GM12878 (cell line): ENCODE measurements at regions not wholly inside any gene's neighbourhood (a gene's known extent, or its start where the extent isn't known, plus 50 kb on each side); places are given as distances from the start of the nearest gene placed in this dataset.

Source experiments
- ATAC-seq: fragments of 200-7000 bp; cut with Tn5 transposase; 3 replicates; pipeline ENCODE4 v1.9.1; 2020; ENCODE audit warnings: mild to moderate bottlenecking, moderate library complexity
- BruUV-seq: library from RNA; stranded (reverse); fragments of 400-500 nt; replicated peaks from 2 replicates; lab custom pipeline; 2021; lab: Mats Ljungman, UMichigan
- CTCF ChIA-PET: fragments of 300-600 bp; sonication (Branson Sonifier 250); formaldehyde crosslinking; extraction: SDS; loops from one replicate; lab custom pipeline; 2021; ENCODE audit warnings: inconsistent platforms; lab: Yijun Ruan, JAX
- POLR2A ChIA-PET: fragments of 350-600 bp; formaldehyde crosslinking; extraction: SDS; loops from one replicate; lab custom pipeline; 2021; ENCODE audit warnings: inconsistent platforms; lab: Charles Lee
- RAD21 ChIA-PET: fragments of 300-600 bp; sonication (Branson Sonifier 250); formaldehyde crosslinking; loops from one replicate; lab custom pipeline; 2023; ENCODE audit warnings: antibody characterized with exemption; ENCODE audit not compliant: unreplicated experiment; lab: Charles Lee
- SMC1A ChIA-PET: fragments of 300-600 bp; sonication (Branson Sonifier 250); formaldehyde crosslinking; loops from one replicate; lab custom pipeline; 2023; ENCODE audit not compliant: unreplicated experiment, uncharacterized antibody; lab: Charles Lee
- DNase-seq: peaks from one replicate; pipeline ENCODE4 v3.0.0-alpha.2; 2011; ENCODE audit warnings: low read depth, low spot score
- FAIRE-seq: peaks from 3 replicates; lab custom pipeline; 2011; peaks lifted over from hg19 to GRCh38; lab: Jason Lieb, UNC
- H2AFZ ChIP-seq: 2 replicates; pipeline ENCODE4 v1.6.0; 2011; ENCODE audit warnings: low read depth, low read length, control low read depth; ENCODE audit not compliant: control insufficient read depth
- H3K27ac ChIP-seq: 2 replicates; pipeline ENCODE4 v1.5.1; 2011; ENCODE audit warnings: control low read depth; ENCODE audit not compliant: control insufficient read depth, insufficient read depth
- H3K27me3 ChIP-seq, 2 experiments: replicated peaks in 1 of 2; 2 replicates each; pipeline versions ENCODE4 v1.6.0 to v1.6.1; 2011; ENCODE audit warnings: low read length in 1 of 2; ENCODE audit not compliant: control insufficient read depth in 2 of 2, insufficient read depth in 2 of 2
- H3K36me3 ChIP-seq, 2 experiments: 2 replicates each; pipeline ENCODE4 v1.5.1; 2011; ENCODE audit warnings: low read length in 1 of 2; ENCODE audit not compliant: control insufficient read depth in 2 of 2, insufficient read depth in 2 of 2
- H3K4me1 ChIP-seq: 2 replicates; pipeline ENCODE4 v1.6.1; 2011; ENCODE audit warnings: mild to moderate bottlenecking, low read length, moderate library complexity, mixed read lengths; ENCODE audit not compliant: control insufficient read depth, insufficient read depth
- H3K4me2 ChIP-seq: 2 replicates; pipeline ENCODE4 v1.6.0; 2011; ENCODE audit warnings: control low read depth; ENCODE audit not compliant: control insufficient read depth, insufficient read depth
- H3K4me3 ChIP-seq: fragments of 200-600 bp; sonication (generic); 2 replicates; pipeline ENCODE4 v1.5.1; 2016
- H3K79me2 ChIP-seq: 2 replicates; pipeline ENCODE4 v1.6.0; 2011; ENCODE audit warnings: low read length; ENCODE audit not compliant: control insufficient read depth, insufficient read depth
- H3K9ac ChIP-seq: 2 replicates; pipeline ENCODE4 v1.8.0; 2011; ENCODE audit warnings: low read length, control low read depth, mixed read lengths; ENCODE audit not compliant: control insufficient read depth, insufficient read depth
- H3K9me3 ChIP-seq: replicated peaks from 3 replicates; pipeline ENCODE4 v1.5.1; 2011; ENCODE audit warnings: mild to moderate bottlenecking, low read length; ENCODE audit not compliant: control insufficient read depth, insufficient read depth
- H4K20me1 ChIP-seq: 2 replicates; pipeline ENCODE4 v1.6.0; 2011; ENCODE audit not compliant: control insufficient read depth, insufficient read depth
- ATF7 ChIP-seq: fragments of 450-650 bp; IDR thresholded peaks from 2 replicates; pipeline ENCODE4 v1.6.1; 2016; ENCODE audit warnings: low read depth, mild to moderate bottlenecking
- CTCF ChIP-seq, 3 experiments: IDR thresholded peaks in 2 of 3; conservative IDR thresholded peaks in 1 of 3; 2 replicates each; pipeline ENCODE4 v1.5.1; 2011; ENCODE audit warnings: low read depth in 3 of 3, low read length in 3 of 3, mild to moderate bottlenecking in 3 of 3, control low read depth in 2 of 3, moderate library complexity in 2 of 3, inconsistent platforms in 1 of 3, mixed read lengths in 1 of 3; ENCODE audit not compliant: control insufficient read depth in 2 of 3, insufficient read depth in 1 of 3; ENCODE audit errors: extremely low read depth in 1 of 3
- HDGF ChIP-seq: fragments of 450-650 bp; IDR thresholded peaks from 2 replicates; pipeline ENCODE4 v1.6.1; 2016; ENCODE audit warnings: antibody characterized with exemption
- MTA3 ChIP-seq: IDR thresholded peaks from 2 replicates; pipeline ENCODE4 v1.6.1; 2012; ENCODE audit warnings: low read length, inconsistent platforms, borderline replicate concordance
- NFYB ChIP-seq: IDR thresholded peaks from 2 replicates; pipeline ENCODE4 v1.6.1; 2011; ENCODE audit warnings: low read depth, mild to moderate bottlenecking, low read length, improper control_type of control experiment, moderate library complexity; ENCODE audit not compliant: insufficient read depth
- NR2C2 ChIP-seq: IDR thresholded peaks from 2 replicates; pipeline ENCODE4 v1.6.1; 2011; ENCODE audit warnings: borderline replicate concordance, low read depth; ENCODE audit not compliant: control insufficient read depth, insufficient read length
- POLR2A ChIP-seq: IDR thresholded peaks from 2 replicates; pipeline ENCODE4 v1.6.1; 2011; ENCODE audit warnings: low read depth, mild to moderate bottlenecking, low read length
- RCOR1 ChIP-seq: conservative IDR thresholded peaks from 2 replicates; pipeline ENCODE4 v1.6.1; 2012; ENCODE audit warnings: low read depth, low read length, improper control_type of control experiment
- SUZ12 ChIP-seq: fragments of 200-600 bp; sonication (generic); IDR thresholded peaks from one replicate; pipeline ENCODE4 v1.6.1; 2018; ENCODE audit warnings: antibody characterized with exemption, mild to moderate bottlenecking; ENCODE audit not compliant: unreplicated experiment
- YBX1 ChIP-seq: fragments of 450-650 bp; IDR thresholded peaks from 2 replicates; pipeline ENCODE4 v1.6.1; 2016; ENCODE audit warnings: antibody characterized with exemption
- ZBED1 ChIP-seq: IDR thresholded peaks from 2 replicates; pipeline ENCODE4 v1.6.1; 2016; ENCODE audit warnings: borderline replicate concordance
- ZSCAN29 ChIP-seq: fragments of 450-650 bp; IDR thresholded peaks from 2 replicates; pipeline ENCODE4 v1.6.1; 2017; ENCODE audit warnings: mild to moderate bottlenecking, moderate library complexity
- WGBS: methylation state at CpG from one replicate; pipeline ENCODE4 v1.1.6; 2016; ENCODE audit warnings: low lambda C conversion rate; ENCODE audit not compliant: insufficient replicate concordance, insufficient coverage; ENCODE audit errors: missing lambda C conversion rate; 5-methylcytosine and 5-hydroxymethylcytosine counted together
- in situ Hi-C: fragments of 300-500 bp; cut with MboI; formaldehyde crosslinking; loops from 9 replicates; pipeline ENCODE4 v1.14.3; 2018; ENCODE audit warnings: mixed read lengths
- intact Hi-C: fragments of 100-400 bp; cut with micrococcal nuclease; formaldehyde crosslinking; loops from one replicate; pipeline ENCODE4 v1.14.2; 2022; ENCODE audit not compliant: unreplicated experiment

- peak; percentile 7 to 53 (median 39); a peak in 4 of 6 replicates for TF ChIP-seq CTCF (IDR thresholded peaks at IDR 0.05 in 2 of 3, conservative IDR thresholded peaks at IDR 0.05 in 1 of 3; ENCODE audit: control insufficient read depth in 2 of 3, extremely low read depth in 1 of 3, insufficient read depth in 1 of 3, low read depth in 3 of 3, low read length in 3 of 3)
These were observed 95.5 kb upstream of the ZNF469 start (continued) for GRCh38 chr16:88287219-88287618.

- H3K27ac ChIP-seq = no peak overlapping the region
- SMC1A ChIA-PET = no interaction called here
- POLR2A ChIA-PET = no interaction called here
- RAD21 ChIA-PET = no interaction called here
- H3K79me2 ChIP-seq = no peaks in the 10 kb centered on the region
- no TSS peak for BruUV-seq
- no peak overlapping the region for H3K4me3 ChIP-seq
- no peaks in the 10 kb centered on the region for H3K36me3 ChIP-seq
- CTCF ChIA-PET = interaction anchor here (1.3 kb wide), 1 partner anchor 24 kb away, joined by 5 read pairs; no protein-coding TSS in a partner anchor
- no peak overlapping the region for H3K9ac ChIP-seq
- intact Hi-C loops (no loop called here), in situ Hi-C loops (no loop called here)
- TF ChIP-seq ZSCAN29 (no peak), SUZ12 (no peak)
- FAIRE-seq (no peak), ATAC-seq (no peak), DNase-seq (no peak)
- no peak overlapping the region for H3K4me2 ChIP-seq
- peaks cover 6% of the 10 kb centered on the region; the same call in 1 of the 3 replicates for H3K9me3 ChIP-seq
- no peaks in the 10 kb centered on the region for H4K20me1 ChIP-seq
- 56% methylated on average over 3 of the region's 3 CpGs for WGBS
- no peak overlapping the region for H2AFZ ChIP-seq
- no peaks in the 10 kb centered on the region for H3K27me3 ChIP-seq
- H3K4me1 ChIP-seq = no peaks in the 10 kb centered on the region
These were observed 94.5 kb upstream of the ZNF469 start for GRCh38 chr16:88288303-88288702.

- no peak overlapping the region for H3K4me2 ChIP-seq
- intact Hi-C loops = no loop called here
- FAIRE-seq = no peak
- H4K20me1 ChIP-seq = no peaks in the 10 kb centered on the region
- ChIA-PET CTCF (no interaction called here), SMC1A (no interaction called here), POLR2A (no interaction called here)
- BruUV-seq = no TSS peak
- no peak for ATAC-seq
- H3K79me2 ChIP-seq = no peaks in the 10 kb centered on the region
- H3K27me3 ChIP-seq = no peaks in the 10 kb centered on the region
- in situ Hi-C loops = no loop called here
- no peak overlapping the region for H2AFZ ChIP-seq
- no peak for DNase-seq
- no peak for TF ChIP-seq HDGF
- no peak for TF ChIP-seq NFYB
- no peak for TF ChIP-seq RCOR1
- no peak for TF ChIP-seq ATF7
- TF ChIP-seq MTA3 = no peak
- TF ChIP-seq ZBED1 = no peak
- TF ChIP-seq POLR2A = no peak
- TF ChIP-seq YBX1 = no peak
- TF ChIP-seq NR2C2 = no peak
- TF ChIP-seq, all 136 proteins: peak for 0
- Histone ChIP-seq H3K9me3 (peaks cover 6% of the 10 kb centered on the region; the same call in 1 of the 3 replicates), H3K27ac (no peak overlapping the region), H3K4me1 (no peaks in the 10 kb centered on the region), H3K36me3 (no peaks in the 10 kb centered on the region), H3K4me3 (no peak overlapping the region), H3K9ac (no peak overlapping the region)
- WGBS = 62% methylated on average over 3 of the region's 3 CpGs
- RAD21 ChIA-PET = no interaction called here
These were observed 93.8 kb upstream of the ZNF469 start for GRCh38 chr16:88289001-88289400.
